GM18505 (cell line): ENCODE measurements at regions not wholly inside any gene's neighbourhood (a gene's known extent, or its start where the extent isn't known, plus 50 kb on each side); places are given as distances from the start of the nearest gene placed in this dataset.

Experiments used
- ATAC-seq: cut with Tn5 transposase; IDR thresholded peaks from one replicate; pipeline ENCODE4 v1.9.1; 2021; ENCODE audit not compliant: unreplicated experiment
- POLR2A ChIP-seq: IDR thresholded peaks from 4 replicates; pipeline ENCODE4 v1.6.1; 2011; ENCODE audit warnings: borderline replicate concordance; ENCODE audit not compliant: insufficient read depth, insufficient read length; ENCODE audit errors: extremely low read depth

GRCh38 chr7:121578669-121579068, 182.6 kb upstream of the FAM3C start:
- no peak for ATAC-seq
- TF ChIP-seq POLR2A, result no peak

- TF ChIP-seq POLR2A, result no peak
- ATAC-seq, result no peak
Measured at GRCh38 chr7:121576148-121576917, 180.2 kb upstream of the FAM3C start.

GRCh38 chr7:121575194-121575765, 179.2 kb upstream of the FAM3C start:
- ATAC-seq, result no peak

GRCh38 chr7:121574109-121574508, 178.0 kb upstream of the FAM3C start:
- no peak for TF ChIP-seq POLR2A
- no peak for ATAC-seq

More at GRCh38 chr7:121575194-121575765, 179.2 kb upstream of the FAM3C start:
- TF ChIP-seq POLR2A, result no peak

GRCh38 chr7:121572615-121573014, 176.5 kb upstream of the FAM3C start:
- TF ChIP-seq POLR2A, result no peak
- no peak for ATAC-seq

GRCh38 chr7:121570365-121570764, 174.3 kb upstream of the FAM3C start:
- no peak for TF ChIP-seq POLR2A
- ATAC-seq, result no peak

GRCh38 chr7:121563177-121563576, 167.1 kb upstream of the FAM3C start:
- no peak for TF ChIP-seq POLR2A
- ATAC-seq, result no peak

GRCh38 chr7:121562259-121562658, 166.2 kb upstream of the FAM3C start:
- ATAC-seq, result no peak
- TF ChIP-seq POLR2A, result no peak

GRCh38 chr7:121561717-121562116, 165.6 kb upstream of the FAM3C start:
- no peak for TF ChIP-seq POLR2A
- ATAC-seq, result no peak

GRCh38 chr7:121560267-121560990, 164.3 kb upstream of the FAM3C start:
- no peak for ATAC-seq
- no peak for TF ChIP-seq POLR2A

- TF ChIP-seq POLR2A, result no peak
- no peak for ATAC-seq
Measured at GRCh38 chr7:121558288-121558687, 162.2 kb upstream of the FAM3C start.

GRCh38 chr7:121557034-121557892, 161.2 kb upstream of the FAM3C start:
- no peak for TF ChIP-seq POLR2A
- no peak for ATAC-seq

GRCh38 chr7:121555558-121555957, 159.4 kb upstream of the FAM3C start:
- no peak for ATAC-seq
- TF ChIP-seq POLR2A, result no peak
